Pons (tissue), 1 donor: ENCODE measurements at regions not wholly inside any gene's neighbourhood (a gene's known extent, or its start where the extent isn't known, plus 50 kb on each side); places are given as distances from the start of the nearest gene placed in this dataset.

Source experiments
- DNase-seq: peaks from one replicate; pipeline ENCODE4 v3.0.0-alpha.2; 2016; ENCODE audit warnings: low spot score

GRCh38 chr4:163622379-163623035 is 128.0 kb downstream of the TMA16 start:
- DNase-seq, result no peak

GRCh38 chr4:163623787-163624186 is 129.3 kb downstream of the TMA16 start:
- DNase-seq, result no peak

GRCh38 chr4:163624727-163625126 is 130.2 kb downstream of the TMA16 start:
- no peak for DNase-seq

GRCh38 chr4:163631288-163631687 is 136.8 kb downstream of the TMA16 start:
- DNase-seq, result no peak

- DNase-seq, result no peak
These were observed 144.4 kb downstream of the TMA16 start for GRCh38 chr4:163638909-163639308.

GRCh38 chr4:163649557-163650091 is 155.1 kb downstream of the TMA16 start:
- no peak for DNase-seq

- no peak for DNase-seq
These were observed 157.3 kb downstream of the TMA16 start for GRCh38 chr4:163651761-163652160.

- DNase-seq, result no peak
These were observed 160.1 kb downstream of the TMA16 start for GRCh38 chr4:163654621-163655020.

- no peak for DNase-seq
These were observed 166.1 kb downstream of the TMA16 start for GRCh38 chr4:163660636-163661035.

GRCh38 chr4:163662768-163663167 is 168.3 kb downstream of the TMA16 start:
- no peak for DNase-seq

GRCh38 chr4:163663454-163664225 is 169.2 kb downstream of the TMA16 start:
- no peak for DNase-seq

GRCh38 chr4:163665101-163665500 is 170.6 kb downstream of the TMA16 start:
- DNase-seq, result no peak

- DNase-seq, result peak; percentile 40
These were observed 171.2 kb downstream of the TMA16 start for GRCh38 chr4:163665521-163666331.

GRCh38 chr4:163666332-163666873 is 171.9 kb downstream of the TMA16 start:
- DNase-seq, result no peak

GRCh38 chr4:163672751-163673150 is 178.3 kb downstream of the TMA16 start:
- DNase-seq, result no peak

GRCh38 chr4:163673848-163674697 is 179.6 kb downstream of the TMA16 start:
- DNase-seq, result no peak

- no peak for DNase-seq
These were observed 184.7 kb downstream of the TMA16 start for GRCh38 chr4:163679189-163679588.

GRCh38 chr4:163680386-163681098 is 186.1 kb downstream of the TMA16 start:
- DNase-seq, result no peak

- peak; percentile 46 for DNase-seq
These were observed 186.8 kb downstream of the TMA16 start for GRCh38 chr4:163681208-163681821.

- DNase-seq, result no peak
These were observed 194.4 kb downstream of the TMA16 start for GRCh38 chr4:163688856-163689255.
